ENCODE measurements at regions not wholly inside any gene's neighbourhood (a gene's known extent, or its start where the extent isn't known, plus 50 kb on each side); places are given as distances from the start of the nearest gene placed in this dataset.
"Not testable (repeated sequence)": the region's sequence is repeated elsewhere in the genome, so short reads cannot be mapped to it uniquely, and the experiment has no call there.

GRCh38 chr3:22691856-22692628 is 511.1 kb upstream of the UBE2E2 start:
- no peak for DNase-seq

GRCh38 chr3:22700876-22701275 is 502.3 kb upstream of the UBE2E2 start:
- DNase-seq: no peak

GRCh38 chr3:22704166-22704565 is 499.0 kb upstream of the UBE2E2 start:
- no peak for DNase-seq

GRCh38 chr3:22704571-22705354 is 498.4 kb upstream of the UBE2E2 start:
- DNase-seq: no peak

GRCh38 chr3:22706922-22707321 is 496.2 kb upstream of the UBE2E2 start:
- DNase-seq: not testable (repeated sequence)

- no peak for DNase-seq
These were observed 489.2 kb upstream of the UBE2E2 start for GRCh38 chr3:22713936-22714335.

GRCh38 chr3:22714749-22715148 is 488.4 kb upstream of the UBE2E2 start:
- no peak for DNase-seq

GRCh38 chr3:22720596-22720995 is 482.5 kb upstream of the UBE2E2 start:
- DNase-seq: no peak

GRCh38 chr3:22724420-22724819 is 478.7 kb upstream of the UBE2E2 start:
- DNase-seq: no peak

GRCh38 chr3:22728406-22728805 is 474.7 kb upstream of the UBE2E2 start:
- no peak for DNase-seq

- no peak for DNase-seq
These were observed 473.9 kb upstream of the UBE2E2 start for GRCh38 chr3:22729212-22729611.

GRCh38 chr3:22729981-22730380 is 473.1 kb upstream of the UBE2E2 start:
- no peak for DNase-seq

- DNase-seq: no peak
These were observed 472.4 kb upstream of the UBE2E2 start for GRCh38 chr3:22730701-22731100.

GRCh38 chr3:22731901-22732300 is 471.2 kb upstream of the UBE2E2 start:
- no peak for DNase-seq

GRCh38 chr3:22732641-22733040 is 470.5 kb upstream of the UBE2E2 start:
- no peak for DNase-seq

- no peak for DNase-seq
These were observed 468.9 kb upstream of the UBE2E2 start for GRCh38 chr3:22734207-22734606.

- DNase-seq: no peak
These were observed 468.4 kb upstream of the UBE2E2 start for GRCh38 chr3:22734756-22735155.

- DNase-seq: no peak
These were observed 467.8 kb upstream of the UBE2E2 start for GRCh38 chr3:22735373-22735772.

GRCh38 chr3:22743386-22743785 is 459.7 kb upstream of the UBE2E2 start:
- not testable (repeated sequence) for DNase-seq

- no peak for DNase-seq
These were observed 457.8 kb upstream of the UBE2E2 start for GRCh38 chr3:22745321-22745720.

- DNase-seq: no peak
These were observed 456.9 kb upstream of the UBE2E2 start for GRCh38 chr3:22746221-22746620.

GRCh38 chr3:22748453-22749045 is 454.6 kb upstream of the UBE2E2 start:
- no peak for DNase-seq

GRCh38 chr3:22759636-22760310 is 443.4 kb upstream of the UBE2E2 start:
- no peak for DNase-seq
